ENCODE measurements at regions not wholly inside any gene's neighbourhood (a gene's known extent, or its start where the extent isn't known, plus 50 kb on each side); places are given as distances from the start of the nearest gene placed in this dataset.

GRCh38 chr4:1462009-1462767 is 55.9 kb upstream of the NKX1-1 start:
- H2AFZ ChIP-seq (ENCODE audit: low read depth, low read length), result no peak overlapping the region
- H3K4me1 ChIP-seq (ENCODE audit: insufficient read depth, low read length), result no peaks in the 10 kb centered on the region
- FAIRE-seq, result no peak
- H3K27ac Mint-ChIP-seq (ENCODE audit: unreplicated experiment), result no peak overlapping the region
- no peak overlapping the region for H3K9ac ChIP-seq (ENCODE audit: low read length)
- no peak overlapping the region for H3K4me3 Mint-ChIP-seq (ENCODE audit: unreplicated experiment)
- H3K4me3 ChIP-seq (ENCODE audit: insufficient read depth, low read depth, low read length), result no peak overlapping the region
- H3K9me3 Mint-ChIP-seq (ENCODE audit: unreplicated experiment), result no peaks in the 10 kb centered on the region
- no peaks in the 10 kb centered on the region for H3K9me3 ChIP-seq (ENCODE audit: insufficient read depth, low read depth, low read length)
- DNase-seq (ENCODE audit: low read depth), result no peak
- H4K20me1 ChIP-seq (ENCODE audit: insufficient read depth, low read length), result no peaks in the 10 kb centered on the region
- H3K4me2 ChIP-seq (ENCODE audit: low read length), result no peak overlapping the region
- TF ChIP-seq CTCF (IDR thresholded peaks at IDR 0.05; ENCODE audit: insufficient read depth, low read depth, low read length) (no peak), EZH2 (IDR thresholded peaks at IDR 0.05; ENCODE audit: insufficient read depth, low read length) (no peak)
- peaks cover 35% of the 10 kb centered on the region for H3K27me3 Mint-ChIP-seq (ENCODE audit: low read depth, unreplicated experiment)
- no peaks in the 10 kb centered on the region for H3K4me1 Mint-ChIP-seq (ENCODE audit: low read depth, unreplicated experiment)
- no peak overlapping the region for H3K27ac ChIP-seq (ENCODE audit: low read depth, low read length)
- H3K36me3 ChIP-seq (ENCODE audit: insufficient read depth, low read length), result no peaks in the 10 kb centered on the region
- peaks cover 2% of the 10 kb centered on the region for H3K36me3 Mint-ChIP-seq (ENCODE audit: low read depth, unreplicated experiment)
- H3K27me3 ChIP-seq (ENCODE audit: insufficient read depth, low read length), result peaks cover 23% of the 10 kb centered on the region
- H3K79me2 ChIP-seq (ENCODE audit: insufficient read depth, low read length), result no peaks in the 10 kb centered on the region

- H3K27me3 Mint-ChIP-seq (ENCODE audit: low read depth, unreplicated experiment), result peaks cover 41% of the 10 kb centered on the region
- no peak overlapping the region for H3K4me3 Mint-ChIP-seq (ENCODE audit: unreplicated experiment)
- H3K27ac ChIP-seq (ENCODE audit: low read depth, low read length), result no peak overlapping the region
- H3K36me3 ChIP-seq (ENCODE audit: insufficient read depth, low read length), result no peaks in the 10 kb centered on the region
- no peak overlapping the region for H3K9ac ChIP-seq (ENCODE audit: low read length)
- FAIRE-seq (no peak), DNase-seq (ENCODE audit: low read depth) (no peak)
- peaks cover 2% of the 10 kb centered on the region for H3K36me3 Mint-ChIP-seq (ENCODE audit: low read depth, unreplicated experiment)
- H3K79me2 ChIP-seq (ENCODE audit: insufficient read depth, low read length), result no peaks in the 10 kb centered on the region
- no peak overlapping the region for H3K4me2 ChIP-seq (ENCODE audit: low read length)
- no peak overlapping the region for H3K4me3 ChIP-seq (ENCODE audit: insufficient read depth, low read depth, low read length)
- no peaks in the 10 kb centered on the region for H4K20me1 ChIP-seq (ENCODE audit: insufficient read depth, low read length)
- TF ChIP-seq CTCF (IDR thresholded peaks at IDR 0.05; ENCODE audit: insufficient read depth, low read depth, low read length), result no peak
- no peak for TF ChIP-seq EZH2 (IDR thresholded peaks at IDR 0.05; ENCODE audit: insufficient read depth, low read length)
- peaks cover 5% of the 10 kb centered on the region for H3K9me3 Mint-ChIP-seq (ENCODE audit: unreplicated experiment)
- H3K27ac Mint-ChIP-seq (ENCODE audit: unreplicated experiment), result no peak overlapping the region
- no peaks in the 10 kb centered on the region for H3K9me3 ChIP-seq (ENCODE audit: insufficient read depth, low read depth, low read length)
- H2AFZ ChIP-seq (ENCODE audit: low read depth, low read length), result no peak overlapping the region
- H3K4me1 Mint-ChIP-seq (ENCODE audit: low read depth, unreplicated experiment), result no peaks in the 10 kb centered on the region
- H3K4me1 ChIP-seq (ENCODE audit: insufficient read depth, low read length), result no peaks in the 10 kb centered on the region
- H3K27me3 ChIP-seq (ENCODE audit: insufficient read depth, low read length), result peaks cover 23% of the 10 kb centered on the region
These were observed 55.0 kb upstream of the NKX1-1 start for GRCh38 chr4:1460967-1461868.

All from astrocyte (in vitro differentiated cells and primary cell).